ENCODE measurements at regions not wholly inside any gene's neighbourhood (a gene's known extent, or its start where the extent isn't known, plus 50 kb on each side); places are given as distances from the start of the nearest gene placed in this dataset.
"Not testable (repeated sequence)": the region's sequence is repeated elsewhere in the genome, so short reads cannot be mapped to it uniquely, and the experiment has no call there.

- DNase-seq (ENCODE audit: low read depth in 1 of 2, low spot score in 1 of 2): no peak
Measured at GRCh38 chr11:38046571-38047135, 1448.6 kb upstream of the RAG2 start.

- no peak for DNase-seq (ENCODE audit: low read depth in 1 of 2, low spot score in 1 of 2)
Measured at GRCh38 chr11:38043060-38043459, 1445.0 kb upstream of the RAG2 start.

GRCh38 chr11:38038777-38039176, 1440.7 kb upstream of the RAG2 start:
- DNase-seq (ENCODE audit: low read depth in 1 of 2, low spot score in 1 of 2): no peak

GRCh38 chr11:38019072-38019775, 1421.2 kb upstream of the RAG2 start:
- no peak for DNase-seq (ENCODE audit: low read depth in 1 of 2, low spot score in 1 of 2)

DNA sequence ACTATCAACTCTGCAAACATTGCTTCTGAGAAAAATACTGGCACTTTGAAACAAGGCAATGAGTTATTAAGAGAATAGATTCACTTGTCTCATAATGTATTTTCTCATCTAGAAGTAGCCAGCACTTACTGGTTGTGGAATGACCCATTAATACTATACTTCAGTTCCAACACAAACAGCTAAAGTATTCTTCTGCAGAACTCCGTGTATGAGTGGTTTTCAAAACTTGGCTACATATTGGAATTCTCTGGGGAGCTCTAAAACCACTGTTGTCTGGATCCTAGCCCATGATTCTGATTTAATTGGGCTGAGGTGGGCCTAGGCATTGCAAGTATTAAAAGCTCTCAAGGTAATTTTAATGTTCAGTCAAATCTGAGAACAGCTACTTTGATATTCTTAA, 1416.4 kb upstream of the RAG2 start:
- no peak for DNase-seq (ENCODE audit: low read depth in 1 of 2, low spot score in 1 of 2)

DNA sequence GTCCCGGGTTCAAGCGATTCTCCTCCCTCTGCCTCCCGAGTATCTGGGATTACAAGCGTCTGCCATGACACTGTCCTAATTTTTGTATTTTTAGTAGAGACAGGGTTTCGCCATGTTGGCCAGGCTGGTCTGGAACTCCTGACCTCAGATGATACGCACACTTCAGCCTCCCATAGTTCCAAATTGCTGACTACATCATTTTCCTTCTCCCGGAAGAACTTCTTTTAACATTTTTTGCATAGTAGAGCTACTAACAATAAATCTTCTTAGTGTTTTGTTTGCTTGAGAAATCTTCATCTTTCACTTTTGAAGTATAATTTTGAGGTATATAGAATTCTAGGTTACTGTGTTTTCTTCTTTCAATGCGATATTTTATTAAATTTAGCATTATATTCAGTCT, 1415.1 kb upstream of the RAG2 start:
- no peak for DNase-seq (ENCODE audit: low read depth in 1 of 2, low spot score in 1 of 2)

- DNase-seq (ENCODE audit: low read depth in 1 of 2, low spot score in 1 of 2): no peak
Measured at GRCh38 chr11:38011496-38011895, 1413.5 kb upstream of the RAG2 start.

DNA sequence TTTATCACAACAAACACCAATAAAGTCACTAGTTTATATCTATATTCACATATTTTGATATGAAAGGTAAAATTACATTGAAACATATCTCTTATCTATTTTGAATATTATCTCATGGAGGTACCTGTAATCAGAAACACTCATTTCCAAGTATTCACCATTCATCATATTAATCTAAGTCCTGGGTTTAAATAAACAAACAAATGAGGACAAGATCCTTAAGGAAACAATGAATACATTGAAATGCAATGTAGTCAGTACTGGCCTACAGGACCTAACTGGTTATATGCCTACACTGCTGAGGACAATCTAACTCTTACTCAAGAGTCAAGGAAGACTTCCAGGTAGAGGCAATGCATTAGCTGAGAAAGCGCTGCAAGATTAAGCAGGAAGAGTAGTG, 1411.9 kb upstream of the RAG2 start:
- DNase-seq (ENCODE audit: low read depth in 1 of 2, low spot score in 1 of 2): no peak

DNA sequence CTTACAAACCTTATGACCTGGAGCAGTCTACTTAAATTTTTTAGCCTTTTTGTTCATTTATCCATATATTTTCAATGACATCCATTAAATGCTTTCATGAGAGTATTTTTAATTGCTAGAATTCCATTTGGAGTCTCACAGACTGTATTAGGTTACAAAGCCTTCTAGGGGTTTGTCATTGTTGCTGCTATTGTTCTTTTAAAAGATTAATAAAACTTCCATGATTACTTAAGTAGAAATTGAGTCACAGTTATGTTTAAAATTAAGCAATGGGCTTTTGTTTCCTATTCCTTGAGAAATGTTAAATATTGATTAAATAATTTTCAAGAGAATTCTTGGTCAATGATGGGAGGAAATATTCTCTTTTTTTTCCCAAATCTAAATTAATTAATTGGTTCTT, 1408.4 kb upstream of the RAG2 start:
- no peak for DNase-seq (ENCODE audit: low read depth in 1 of 2, low spot score in 1 of 2)

- DNase-seq (ENCODE audit: low read depth in 1 of 2, low spot score in 1 of 2): no peak
Measured at GRCh38 chr11:38005597-38005996, 1407.6 kb upstream of the RAG2 start.

DNA sequence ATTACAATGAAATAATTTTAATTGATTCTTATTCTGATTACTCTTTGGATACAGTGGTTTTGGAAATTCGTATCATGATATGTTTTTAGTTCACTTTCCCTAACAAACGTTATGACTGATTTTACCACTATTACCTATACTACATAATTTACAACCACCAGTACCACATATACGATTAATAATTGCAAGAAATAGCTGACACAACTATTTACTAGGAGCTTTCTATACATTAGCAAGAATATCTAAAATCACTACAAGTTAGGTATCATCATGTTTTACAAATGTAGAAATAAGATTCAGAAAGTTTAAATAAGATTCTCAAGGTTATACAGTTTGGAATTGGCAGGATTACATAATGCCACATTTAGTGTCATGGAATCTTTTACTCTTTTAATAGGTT, 1401.1 kb upstream of the RAG2 start:
- no peak for DNase-seq (ENCODE audit: low read depth in 1 of 2, low spot score in 1 of 2)

GRCh38 chr11:37995886-37996285, 1397.8 kb upstream of the RAG2 start:
- DNase-seq (ENCODE audit: low read depth in 1 of 2, low spot score in 1 of 2): no peak

GRCh38 chr11:37988031-37988430, 1390.0 kb upstream of the RAG2 start:
- no peak for DNase-seq (ENCODE audit: low read depth in 1 of 2, low spot score in 1 of 2)

DNA sequence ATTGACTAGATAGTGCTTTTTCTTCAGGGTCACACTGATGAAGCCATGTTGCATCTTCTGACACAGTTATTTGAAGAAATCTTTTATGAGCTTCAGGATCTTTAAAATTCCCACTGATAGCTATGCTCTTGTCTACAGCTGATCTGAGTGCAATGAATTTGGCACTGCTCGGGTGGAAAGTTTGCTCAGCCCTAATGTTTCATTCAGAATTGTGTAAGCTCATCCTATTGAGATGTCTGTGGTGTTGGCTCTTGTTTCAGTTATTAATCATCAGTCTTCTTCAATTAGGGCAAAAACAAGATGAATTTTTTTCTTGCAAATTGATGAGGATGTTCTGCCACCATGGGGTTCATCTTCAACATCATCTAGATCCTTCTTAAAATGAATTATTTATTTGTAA, 1387.0 kb upstream of the RAG2 start:
- no peak for DNase-seq (ENCODE audit: low read depth in 1 of 2, low spot score in 1 of 2)

DNA sequence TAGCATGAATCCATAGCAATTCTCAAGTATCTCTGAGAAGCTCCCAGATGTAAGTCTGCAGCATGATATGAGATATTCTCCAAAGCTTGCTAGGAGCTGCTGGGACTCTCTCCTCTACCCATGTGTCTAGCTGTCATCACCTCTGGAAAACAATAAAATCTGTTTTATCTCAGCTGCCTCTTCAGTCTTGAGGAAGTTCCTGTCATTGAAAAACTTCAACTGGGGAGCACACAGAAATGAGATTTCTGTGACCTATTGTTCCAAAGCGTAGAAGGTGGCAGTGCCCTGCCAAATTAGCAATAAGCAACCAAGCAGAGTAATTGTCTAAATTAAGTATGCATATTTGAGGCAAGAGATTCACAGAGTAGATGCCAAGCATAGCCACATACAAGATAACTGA, 1380.6 kb upstream of the RAG2 start:
- DNase-seq (ENCODE audit: low read depth in 1 of 2, low spot score in 1 of 2): no peak

DNA sequence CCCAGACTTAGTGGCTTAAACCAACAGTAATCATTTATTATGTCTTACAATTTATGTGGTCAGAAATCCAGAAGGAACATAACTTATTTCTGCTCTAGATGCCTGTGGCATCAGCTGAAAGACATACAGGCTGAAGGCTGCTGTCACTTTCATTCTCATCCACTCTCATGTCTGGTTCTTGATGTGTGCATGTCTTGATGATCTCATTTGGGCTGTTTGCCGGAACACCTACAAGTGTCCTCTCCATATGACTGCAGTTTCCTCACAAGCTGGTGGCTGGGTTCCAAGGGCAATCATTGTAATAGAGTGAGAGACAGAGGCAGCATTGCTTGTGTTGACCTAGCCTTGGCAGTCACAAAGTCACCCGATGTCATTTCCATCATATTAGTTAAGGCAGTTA, 1375.9 kb upstream of the RAG2 start:
- no peak for DNase-seq (ENCODE audit: low read depth in 1 of 2, low spot score in 1 of 2)

GRCh38 chr11:37972691-37973090, 1374.7 kb upstream of the RAG2 start:
- no peak for DNase-seq (ENCODE audit: low read depth in 1 of 2, low spot score in 1 of 2)

- not testable (repeated sequence) for DNase-seq (ENCODE audit: low read depth in 1 of 2, low spot score in 1 of 2)
Measured at GRCh38 chr11:37969336-37969735, 1371.3 kb upstream of the RAG2 start.

DNA sequence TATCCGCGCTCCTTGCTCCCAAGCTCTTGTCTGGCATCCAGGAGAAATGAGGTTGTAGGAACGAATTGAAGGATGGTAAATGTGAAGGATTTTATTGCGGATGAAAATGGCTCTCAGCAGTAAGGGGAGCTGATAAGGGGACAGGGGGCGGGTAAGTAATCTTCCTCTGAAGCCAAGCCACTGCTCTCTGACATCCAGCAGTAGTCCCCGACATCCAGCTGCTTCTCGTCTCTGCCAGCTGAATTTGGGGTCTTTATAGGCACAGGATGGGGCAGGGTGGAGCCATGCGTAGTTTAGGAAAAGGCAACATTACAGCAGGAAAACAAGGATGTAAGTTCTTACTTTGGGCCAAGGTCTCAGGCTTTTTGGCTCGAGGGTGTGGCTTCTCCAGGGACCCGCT, 1370.1 kb upstream of the RAG2 start:
- no peak for DNase-seq (ENCODE audit: low read depth in 1 of 2, low spot score in 1 of 2)

DNA sequence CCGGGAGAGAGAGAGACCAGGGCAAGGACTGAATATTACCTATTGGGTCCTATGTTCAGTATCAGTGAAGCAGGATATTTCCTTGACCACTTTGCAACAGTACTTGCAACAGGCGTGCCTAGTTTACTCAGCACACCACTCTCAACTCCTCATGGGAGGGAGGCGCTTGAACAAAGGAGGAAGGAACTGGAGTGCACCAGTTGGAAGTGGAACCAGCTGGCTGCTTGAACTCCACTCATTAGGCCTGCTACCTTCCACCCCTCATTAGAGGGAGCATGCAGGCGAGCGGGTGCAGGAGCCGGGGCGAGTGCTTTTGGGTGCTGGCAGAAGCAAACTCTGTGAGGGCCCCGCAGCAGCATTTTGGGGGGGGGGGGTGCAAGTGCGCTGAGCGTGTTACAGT, 1369.6 kb upstream of the RAG2 start:
- DNase-seq (ENCODE audit: low read depth in 1 of 2, low spot score in 1 of 2): no peak

DNA sequence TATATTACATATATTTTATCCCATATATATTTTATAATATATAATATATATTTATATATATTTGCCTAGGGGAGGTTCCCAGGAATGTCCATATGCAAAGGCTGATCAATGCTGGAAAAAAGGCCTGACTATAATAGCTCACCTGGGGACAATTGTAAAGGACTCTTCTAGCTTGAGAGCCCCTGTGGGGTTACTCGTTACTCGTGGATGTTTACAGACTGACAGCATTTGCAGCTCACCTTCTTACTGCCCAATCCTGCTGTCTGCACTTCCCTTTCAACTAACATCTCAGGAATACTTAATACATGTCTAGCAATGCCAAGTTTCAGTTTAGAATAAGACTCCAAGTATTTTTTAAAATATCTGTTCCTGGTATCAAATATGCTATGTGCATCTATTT, 1365.4 kb upstream of the RAG2 start:
- no peak for DNase-seq (ENCODE audit: low read depth in 1 of 2, low spot score in 1 of 2)

- DNase-seq (ENCODE audit: low read depth in 1 of 2, low spot score in 1 of 2): no peak
Measured at GRCh38 chr11:37957717-37958116, 1359.7 kb upstream of the RAG2 start.

GRCh38 chr11:37951996-37952395, 1354.0 kb upstream of the RAG2 start:
- DNase-seq (ENCODE audit: low read depth in 1 of 2, low spot score in 1 of 2): no peak
